HEK293 (cell line): ENCODE measurements at regions not wholly inside any gene's neighbourhood (a gene's known extent, or its start where the extent isn't known, plus 50 kb on each side); places are given as distances from the start of the nearest gene placed in this dataset.

Experiments
- CTCF ChIA-PET: fragments of 350-600 bp; formaldehyde crosslinking; extraction: SDS; loops from one replicate; lab custom pipeline; 2021; ENCODE audit warnings: antibody characterized with exemption; lab: Yijun Ruan, JAX
- POLR2A ChIA-PET: fragments of 300-600 bp; formaldehyde crosslinking; extraction: SDS; loops from one replicate; lab custom pipeline; 2020; ENCODE audit warnings: antibody characterized with exemption, inconsistent platforms; lab: Yijun Ruan, JAX
- H3K27ac ChIP-seq: fragments of 200-500 bp; sonication (Bioruptor generic); 2 replicates; pipeline ENCODE4 v1.5.1; 2014; ENCODE audit warnings: low read depth, low read length, control low read depth, inconsistent platforms; ENCODE audit errors: extremely low read depth
- H3K36me3 ChIP-seq, 2 experiments: fragments of 200-500 bp in 1 of 2; sonication (Bioruptor generic) in 1 of 2; 1 replicate in 1 of 2; 2 replicates in 1 of 2; pipeline ENCODE4 v1.5.1; 2014 to 2017; ENCODE audit warnings: inconsistent platforms in 2 of 2, low read length in 2 of 2; ENCODE audit not compliant: control insufficient read depth in 2 of 2, insufficient read depth in 1 of 2
- H3K4me1 ChIP-seq: fragments of 200-500 bp; sonication (Bioruptor generic); 2 replicates; pipeline ENCODE4 v1.5.1; 2014; ENCODE audit warnings: mild to moderate bottlenecking, low read length, inconsistent platforms; ENCODE audit not compliant: control insufficient read depth, insufficient read depth
- H3K4me3 ChIP-seq: 2 replicates; pipeline ENCODE4 v1.5.1; 2011; ENCODE audit warnings: low read depth, mild to moderate bottlenecking, control low read depth, low read length, moderate library complexity
- H3K9me3 ChIP-seq: fragments of 200-500 bp; sonication (Bioruptor generic); 2 replicates; pipeline ENCODE4 v1.5.1; 2014; ENCODE audit warnings: low read depth, low read length, inconsistent platforms; ENCODE audit not compliant: control insufficient read depth, insufficient read depth
- BCL11A ChIP-seq: fragments of 450-650 bp; formaldehyde crosslinking; IDR thresholded peaks from 2 replicates; pipeline ENCODE4 v1.5.1; 2016; ENCODE audit warnings: low read depth, missing biosample characterization, missing genetic modification characterization
- GLI2 ChIP-seq: fragments of 450-650 bp; formaldehyde crosslinking; IDR thresholded peaks from 2 replicates; pipeline ENCODE4; 2017; ENCODE audit warnings: missing biosample characterization, missing genetic modification characterization, low read depth, borderline replicate concordance
- GLIS1 ChIP-seq: fragments of 450-650 bp; formaldehyde crosslinking; IDR thresholded peaks from 2 replicates; pipeline ENCODE4 v1.5.1; 2016; ENCODE audit warnings: missing biosample characterization, missing genetic modification characterization
- KLF16 ChIP-seq: fragments of 450-650 bp; formaldehyde crosslinking; IDR thresholded peaks from 2 replicates; pipeline ENCODE4 v1.5.1; 2017; ENCODE audit warnings: missing biosample characterization, missing genetic modification characterization
- KLF7 ChIP-seq: fragments of 450-650 bp; formaldehyde crosslinking; IDR thresholded peaks from 2 replicates; pipeline ENCODE4 v1.5.1; 2016; ENCODE audit warnings: missing biosample characterization, missing genetic modification characterization, borderline replicate concordance
- MEIS1 ChIP-seq: sonication (generic); formaldehyde crosslinking; IDR thresholded peaks from 2 replicates; pipeline ENCODE4 v1.8.1; 2022; ENCODE audit warnings: missing genetic modification reagents, mild to moderate bottlenecking, borderline replicate concordance
- RBAK ChIP-seq: fragments of 450-650 bp; formaldehyde crosslinking; IDR thresholded peaks from 2 replicates; pipeline ENCODE4 v1.5.1; 2016; ENCODE audit warnings: missing biosample characterization, missing genetic modification characterization
- TSHZ1 ChIP-seq: fragments of 450-650 bp; formaldehyde crosslinking; IDR thresholded peaks from 2 replicates; pipeline ENCODE4 v1.5.1; 2016; ENCODE audit warnings: missing biosample characterization, missing genetic modification characterization, borderline replicate concordance
- WT1 ChIP-seq: fragments of 450-650 bp; formaldehyde crosslinking; IDR thresholded peaks from 2 replicates; pipeline ENCODE4 v1.5.1; 2016; ENCODE audit warnings: missing biosample characterization, missing genetic modification characterization
- ZBTB1 ChIP-seq: fragments of 450-650 bp; formaldehyde crosslinking; IDR thresholded peaks from 2 replicates; pipeline ENCODE4 v1.5.1; 2016; ENCODE audit warnings: missing biosample characterization, missing genetic modification characterization
- ZEB2 ChIP-seq: fragments of 450-650 bp; formaldehyde crosslinking; IDR thresholded peaks from 2 replicates; pipeline ENCODE4 v1.5.1; 2016; ENCODE audit warnings: missing biosample characterization, missing genetic modification characterization
- ZNF112 ChIP-seq: fragments of 450-650 bp; formaldehyde crosslinking; IDR thresholded peaks from 2 replicates; pipeline ENCODE4 v1.5.0; 2017; ENCODE audit warnings: missing biosample characterization, missing genetic modification characterization
- ZNF121 ChIP-seq: fragments of 450-650 bp; formaldehyde crosslinking; IDR thresholded peaks from 2 replicates; pipeline ENCODE4 v1.5.1; 2016; ENCODE audit warnings: missing biosample characterization, missing genetic modification characterization
- ZNF155 ChIP-seq: fragments of 450-650 bp; formaldehyde crosslinking; IDR thresholded peaks from 2 replicates; pipeline ENCODE4 v1.5.1; 2016; ENCODE audit warnings: missing biosample characterization, missing genetic modification characterization
- ZNF248 ChIP-seq: fragments of 450-650 bp; formaldehyde crosslinking; IDR thresholded peaks from 2 replicates; pipeline ENCODE4 v1.5.1; 2017; ENCODE audit warnings: missing biosample characterization, missing genetic modification characterization
- ZNF274 ChIP-seq, 2 experiments: fragments of 200-500 bp in 1 of 2; fragments of 450-650 bp in 1 of 2; sonication (Bioruptor generic) in 1 of 2; formaldehyde crosslinking in 1 of 2; IDR thresholded peaks; 2 replicates each; pipeline versions ENCODE4 v1.5.1 to v1.6.1; 2014 to 2016; ENCODE audit warnings: borderline replicate concordance in 1 of 2, inconsistent platforms in 1 of 2, low read length in 1 of 2, missing biosample characterization in 1 of 2, missing genetic modification characterization in 1 of 2
- ZNF280C ChIP-seq: fragments of 450-650 bp; formaldehyde crosslinking; IDR thresholded peaks from 2 replicates; pipeline ENCODE4 v1.5.1; 2016; ENCODE audit warnings: missing biosample characterization, missing genetic modification characterization
- ZNF548 ChIP-seq: fragments of 450-650 bp; formaldehyde crosslinking; IDR thresholded peaks from 2 replicates; pipeline ENCODE4 v1.5.1; 2016; ENCODE audit warnings: missing biosample characterization, missing genetic modification characterization
- ZNF571 ChIP-seq: fragments of 450-650 bp; formaldehyde crosslinking; IDR thresholded peaks from 2 replicates; pipeline ENCODE4 v1.5.0; 2017; ENCODE audit warnings: missing biosample characterization, missing genetic modification characterization
- ZNF596 ChIP-seq: fragments of 450-650 bp; IDR thresholded peaks from 2 replicates; pipeline ENCODE4 v1.5.0; 2018; ENCODE audit warnings: missing biosample characterization, mild to moderate bottlenecking, missing genetic modification characterization, moderate library complexity
- ZNF692 ChIP-seq: fragments of 450-650 bp; formaldehyde crosslinking; IDR thresholded peaks from 2 replicates; pipeline ENCODE4 v1.5.1; 2016; ENCODE audit warnings: missing biosample characterization, missing genetic modification characterization
- ZNF747 ChIP-seq: fragments of 450-650 bp; formaldehyde crosslinking; IDR thresholded peaks from 2 replicates; pipeline ENCODE4 v1.5.1; 2016; ENCODE audit warnings: missing biosample characterization, missing genetic modification characterization
- ZNF76 ChIP-seq: fragments of 450-650 bp; formaldehyde crosslinking; IDR thresholded peaks from 2 replicates; pipeline ENCODE4; 2016; ENCODE audit warnings: low read depth, missing biosample characterization, missing genetic modification characterization, borderline replicate concordance
- ZNF768 ChIP-seq: fragments of 450-650 bp; formaldehyde crosslinking; IDR thresholded peaks from 2 replicates; pipeline ENCODE4 v1.5.1; 2018; ENCODE audit warnings: missing biosample characterization, mild to moderate bottlenecking, missing genetic modification characterization
- ZSCAN16 ChIP-seq: fragments of 450-650 bp; formaldehyde crosslinking; IDR thresholded peaks from 2 replicates; pipeline ENCODE4 v1.5.1; 2016; ENCODE audit warnings: missing biosample characterization, missing genetic modification characterization
- TF ChIP-seq, protein P1 (sequence below): fragments of 450-650 bp; formaldehyde crosslinking; IDR thresholded peaks from 2 replicates; pipeline ENCODE4 v1.5.1; 2016; ENCODE audit warnings: missing biosample characterization, missing genetic modification characterization
- TF ChIP-seq, protein P2 (sequence below): fragments of 450-650 bp; formaldehyde crosslinking; IDR thresholded peaks from 2 replicates; pipeline ENCODE4 v1.5.1; 2016; ENCODE audit warnings: missing biosample characterization, missing genetic modification characterization

DNA sequence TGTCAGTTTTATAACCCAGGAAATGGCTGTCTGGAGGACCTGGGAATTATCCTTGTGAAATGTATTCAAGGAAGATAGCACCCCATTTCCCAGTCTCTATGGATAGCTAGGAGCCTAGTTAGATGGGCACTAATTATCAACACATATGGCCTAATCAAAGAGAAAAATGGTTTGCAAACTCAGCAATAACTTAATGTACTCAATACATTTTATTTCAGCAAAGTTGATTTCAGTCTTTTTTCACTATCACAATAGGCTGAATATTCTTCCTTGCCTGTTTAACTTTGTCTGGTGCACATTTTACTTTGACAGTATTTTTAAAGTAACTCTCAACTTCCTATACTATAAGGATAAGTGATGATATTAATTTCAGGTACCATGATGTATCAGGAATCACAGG is 756.3 kb downstream of the CCDC85A start:
- ChIA-PET POLR2A (no interaction called here), CTCF (no interaction called here)
- Histone ChIP-seq H3K36me3 (no peaks in the 10 kb centered on the region), H3K4me3 (no peak overlapping the region), H3K27ac (no peak overlapping the region), H3K4me1 (no peaks in the 10 kb centered on the region), H3K9me3 (no peaks in the 10 kb centered on the region)
- no peak for TF ChIP-seq KLF7 (tag by site-specific recombination)
- no peak for TF ChIP-seq BCL11A
- TF ChIP-seq WT1 = no peak
- TF ChIP-seq ZSCAN16 = no peak
- TF ChIP-seq GLI2 = no peak
- no peak for TF ChIP-seq ZNF571 (tag by site-specific recombination)
- no peak for TF ChIP-seq ZNF248 (tag by site-specific recombination)
- no peak for TF ChIP-seq RBAK
- no peak for TF ChIP-seq ZNF280C
- no peak for TF ChIP-seq ZNF548 (tag by site-specific recombination)
- no peak for TF ChIP-seq GLIS1
- TF ChIP-seq ZNF747 (tag by site-specific recombination) = no peak
- TF ChIP-seq TSHZ1 = no peak
- TF ChIP-seq ZEB2 = no peak
- TF ChIP-seq ZNF76 = no peak
- TF ChIP-seq, protein P1, sequence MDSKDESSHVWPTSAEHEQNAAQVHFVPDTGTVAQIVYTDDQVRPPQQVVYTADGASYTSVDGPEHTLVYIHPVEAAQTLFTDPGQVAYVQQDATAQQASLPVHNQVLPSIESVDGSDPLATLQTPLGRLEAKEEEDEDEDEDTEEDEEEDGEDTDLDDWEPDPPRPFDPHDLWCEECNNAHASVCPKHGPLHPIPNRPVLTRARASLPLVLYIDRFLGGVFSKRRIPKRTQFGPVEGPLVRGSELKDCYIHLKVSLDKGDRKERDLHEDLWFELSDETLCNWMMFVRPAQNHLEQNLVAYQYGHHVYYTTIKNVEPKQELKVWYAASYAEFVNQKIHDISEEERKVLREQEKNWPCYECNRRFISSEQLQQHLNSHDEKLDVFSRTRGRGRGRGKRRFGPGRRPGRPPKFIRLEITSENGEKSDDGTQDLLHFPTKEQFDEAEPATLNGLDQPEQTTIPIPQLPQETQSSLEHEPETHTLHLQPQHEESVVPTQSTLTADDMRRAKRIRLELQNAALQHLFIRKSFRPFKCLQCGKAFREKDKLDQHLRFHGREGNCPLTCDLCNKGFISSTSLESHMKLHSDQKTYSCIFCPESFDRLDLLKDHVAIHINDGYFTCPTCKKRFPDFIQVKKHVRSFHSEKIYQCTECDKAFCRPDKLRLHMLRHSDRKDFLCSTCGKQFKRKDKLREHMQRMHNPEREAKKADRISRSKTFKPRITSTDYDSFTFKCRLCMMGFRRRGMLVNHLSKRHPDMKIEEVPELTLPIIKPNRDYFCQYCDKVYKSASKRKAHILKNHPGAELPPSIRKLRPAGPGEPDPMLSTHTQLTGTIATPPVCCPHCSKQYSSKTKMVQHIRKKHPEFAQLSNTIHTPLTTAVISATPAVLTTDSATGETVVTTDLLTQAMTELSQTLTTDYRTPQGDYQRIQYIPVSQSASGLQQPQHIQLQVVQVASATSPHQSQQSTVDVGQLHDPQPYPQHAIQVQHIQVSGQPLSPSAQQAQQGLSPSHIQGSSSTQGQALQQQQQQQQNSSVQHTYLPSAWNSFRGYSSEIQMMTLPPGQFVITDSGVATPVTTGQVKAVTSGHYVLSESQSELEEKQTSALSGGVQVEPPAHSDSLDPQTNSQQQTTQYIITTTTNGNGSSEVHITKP (tag by site-specific recombination) = no peak
- TF ChIP-seq ZBTB1 = no peak
- TF ChIP-seq ZNF155 (tag by site-specific recombination) = no peak
- TF ChIP-seq ZNF121 (tag by site-specific recombination) = no peak

- Histone ChIP-seq H3K4me1 (no peaks in the 10 kb centered on the region), H3K27ac (no peak overlapping the region), H3K36me3 (no peaks in the 10 kb centered on the region), H3K9me3 (no peaks in the 10 kb centered on the region), H3K4me3 (no peak overlapping the region)
- ChIA-PET CTCF (interaction anchor here (0.7 kb wide), 1 partner anchor 329 kb away, joined by 3 read pairs; no protein-coding TSS in a partner anchor), POLR2A (no interaction called here)
- no peak for TF ChIP-seq MEIS1 (CRISPR knock-in tag)
- no peak for TF ChIP-seq ZNF112 (tag by site-specific recombination)
- no peak for TF ChIP-seq ZNF596 (tag by site-specific recombination)
- no peak for TF ChIP-seq KLF16 (tag by site-specific recombination)
- TF ChIP-seq, protein P2, sequence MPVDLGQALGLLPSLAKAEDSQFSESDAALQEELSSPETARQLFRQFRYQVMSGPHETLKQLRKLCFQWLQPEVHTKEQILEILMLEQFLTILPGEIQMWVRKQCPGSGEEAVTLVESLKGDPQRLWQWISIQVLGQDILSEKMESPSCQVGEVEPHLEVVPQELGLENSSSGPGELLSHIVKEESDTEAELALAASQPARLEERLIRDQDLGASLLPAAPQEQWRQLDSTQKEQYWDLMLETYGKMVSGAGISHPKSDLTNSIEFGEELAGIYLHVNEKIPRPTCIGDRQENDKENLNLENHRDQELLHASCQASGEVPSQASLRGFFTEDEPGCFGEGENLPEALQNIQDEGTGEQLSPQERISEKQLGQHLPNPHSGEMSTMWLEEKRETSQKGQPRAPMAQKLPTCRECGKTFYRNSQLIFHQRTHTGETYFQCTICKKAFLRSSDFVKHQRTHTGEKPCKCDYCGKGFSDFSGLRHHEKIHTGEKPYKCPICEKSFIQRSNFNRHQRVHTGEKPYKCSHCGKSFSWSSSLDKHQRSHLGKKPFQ (tag by site-specific recombination) = no peak
- TF ChIP-seq ZNF768 (tag by site-specific recombination) = no peak
- no peak for TF ChIP-seq ZNF274 (IDR thresholded peaks at IDR 0.05; ENCODE audit: low read length)
- no peak for TF ChIP-seq ZNF274 (tag by site-specific recombination; IDR thresholded peaks at IDR 0.05; ENCODE audit: borderline replicate concordance)
- TF ChIP-seq ZNF692 = no peak
Observed at GRCh38 chr2:56952871-56953270, 769.1 kb downstream of the CCDC85A start.
